H9 (cell line): ENCODE measurements at regions not wholly inside any gene's neighbourhood (a gene's known extent, or its start where the extent isn't known, plus 50 kb on each side); places are given as distances from the start of the nearest gene placed in this dataset.

Source experiments
- DNase-seq: peaks from one replicate; pipeline ENCODE4 v3.0.0-alpha.2; 2017
- H2AFZ ChIP-seq: one replicate; pipeline ENCODE4 v1.6.1; 2013; ENCODE audit warnings: mild to moderate bottlenecking, low read length, control low read depth, moderate library complexity
- H2AK5ac ChIP-seq: 2 replicates; pipeline ENCODE4 v1.6.1; 2013; ENCODE audit warnings: low read length, control low read depth, mixed read lengths; ENCODE audit not compliant: insufficient read length
- H2BK120ac ChIP-seq: one replicate; pipeline ENCODE4 v1.6.1; 2013; ENCODE audit warnings: low read depth, mild to moderate bottlenecking, low read length, control low read depth, inconsistent platforms; ENCODE audit not compliant: poor library complexity, severe bottlenecking
- H2BK12ac ChIP-seq: 2 replicates; pipeline ENCODE4 v1.6.1; 2013; ENCODE audit warnings: low read length, control low read depth, mixed read lengths, low read depth; ENCODE audit not compliant: insufficient read length
- H2BK15ac ChIP-seq: 2 replicates; pipeline ENCODE4 v1.6.1; 2013; ENCODE audit warnings: low read depth, low read length, control low read depth
- H2BK20ac ChIP-seq: one replicate; pipeline ENCODE4 v1.6.1; 2013; ENCODE audit warnings: low read depth, mild to moderate bottlenecking, low read length, control low read depth, inconsistent platforms; ENCODE audit not compliant: poor library complexity, severe bottlenecking
- H2BK5ac ChIP-seq: 2 replicates; pipeline ENCODE4 v1.6.1; 2013; ENCODE audit warnings: low read length, control low read depth, mixed read lengths; ENCODE audit not compliant: insufficient read length
- H3K14ac ChIP-seq: 2 replicates; pipeline ENCODE4 v1.6.1; 2013; ENCODE audit warnings: low read length, control low read depth; ENCODE audit not compliant: insufficient read depth
- H3K18ac ChIP-seq: 2 replicates; pipeline ENCODE4 v1.6.1; 2013; ENCODE audit warnings: low read depth, mild to moderate bottlenecking, mixed read lengths, low read length, control low read depth; ENCODE audit not compliant: insufficient read length
- H3K23ac ChIP-seq: 2 replicates; pipeline ENCODE4 v1.6.1; 2013; ENCODE audit warnings: low read length, control low read depth, mixed read lengths, low read depth; ENCODE audit not compliant: insufficient read length
- H3K23me2 ChIP-seq: 2 replicates; pipeline ENCODE4 v1.6.1; 2013; ENCODE audit warnings: low read depth, mild to moderate bottlenecking, mixed read lengths, low read length, control low read depth; ENCODE audit not compliant: insufficient read length, poor library complexity, severe bottlenecking
- H3K27ac ChIP-seq: 2 replicates; pipeline ENCODE4 v1.5.1; 2013; ENCODE audit warnings: low read length, control low read depth, mixed read lengths, low read depth; ENCODE audit not compliant: insufficient read length
- H3K27me3 ChIP-seq: 2 replicates; pipeline ENCODE4 v1.6.1; 2013; ENCODE audit warnings: low read length, control low read depth, inconsistent platforms; ENCODE audit not compliant: insufficient read depth
- H3K4ac ChIP-seq: 2 replicates; pipeline ENCODE4 v1.6.1; 2013; ENCODE audit warnings: low read depth, mild to moderate bottlenecking, control low read depth, inconsistent platforms, low read length, moderate library complexity
- H3K4me1 ChIP-seq: 2 replicates; pipeline ENCODE4 v1.6.1; 2013; ENCODE audit warnings: low read length, control low read depth, inconsistent platforms; ENCODE audit not compliant: insufficient read depth
- H3K4me2 ChIP-seq: 2 replicates; pipeline ENCODE4 v1.6.1; 2013; ENCODE audit warnings: low read length, control low read depth, mixed read lengths; ENCODE audit not compliant: insufficient read length, insufficient read depth
- H3K56ac ChIP-seq: 2 replicates; pipeline ENCODE4 v1.6.1; 2013; ENCODE audit warnings: low read depth, mild to moderate bottlenecking, mixed read lengths, low read length, control low read depth; ENCODE audit not compliant: insufficient read length
- H3K79me1 ChIP-seq: 2 replicates; pipeline ENCODE4 v1.6.1; 2013; ENCODE audit warnings: low read depth, mild to moderate bottlenecking, moderate library complexity, low read length, control low read depth, inconsistent platforms; ENCODE audit not compliant: insufficient read depth, poor library complexity, severe bottlenecking
- H3K79me2 ChIP-seq: 2 replicates; pipeline ENCODE4 v1.6.1; 2013; ENCODE audit warnings: low read length, control low read depth, inconsistent platforms; ENCODE audit not compliant: insufficient read depth
- H3K9ac ChIP-seq: 2 replicates; pipeline ENCODE4 v1.6.1; 2013; ENCODE audit warnings: low read length, control low read depth, mixed read lengths; ENCODE audit not compliant: insufficient read length; ENCODE audit errors: extremely low read depth
- H3K9me3 ChIP-seq: one replicate; pipeline ENCODE4 v1.6.1; 2013; ENCODE audit warnings: low read depth, low read length, inconsistent platforms; ENCODE audit not compliant: control insufficient read depth
- H3T11ph ChIP-seq: one replicate; pipeline ENCODE4 v1.6.1; 2013; ENCODE audit warnings: mild to moderate bottlenecking, low read length, control low read depth, inconsistent platforms
- H4K20me1 ChIP-seq: one replicate; pipeline ENCODE4 v1.6.1; 2013; ENCODE audit not compliant: control insufficient read depth, insufficient read length, insufficient read depth
- H4K5ac ChIP-seq: 2 replicates; pipeline ENCODE4 v1.6.1; 2013; ENCODE audit warnings: low read depth, mild to moderate bottlenecking, mixed read lengths, low read length, control low read depth; ENCODE audit not compliant: insufficient read length
- H4K8ac ChIP-seq: replicated peaks from 2 replicates; pipeline ENCODE4 v1.6.1; 2013; ENCODE audit warnings: low read length, control low read depth, mixed read lengths, low read depth; ENCODE audit not compliant: insufficient read length
- H4K91ac ChIP-seq: 2 replicates; pipeline ENCODE4 v1.6.1; 2013; ENCODE audit warnings: low read depth, mild to moderate bottlenecking, moderate library complexity, mixed read lengths, low read length, control low read depth; ENCODE audit not compliant: insufficient read length
- H3K27ac Mint-ChIP-seq, 3 experiments: 2 replicates in 2 of 3; 3 replicates in 1 of 3; pipeline ENCODE4 v1.8.0; 2020 to 2021; ENCODE audit warnings: mixed read lengths in 3 of 3, mild to moderate bottlenecking in 1 of 3, moderate library complexity in 1 of 3
- H3K27me3 Mint-ChIP-seq: 2 replicates; pipeline ENCODE4 v1.8.0; 2021; ENCODE audit warnings: low read depth, mild to moderate bottlenecking, moderate library complexity, mixed read lengths
- H3K36me3 Mint-ChIP-seq, 3 experiments: 2 replicates in 2 of 3; 3 replicates in 1 of 3; pipeline ENCODE4 v1.8.0; 2020 to 2021; ENCODE audit warnings: low read depth in 3 of 3, mixed read lengths in 3 of 3; ENCODE audit not compliant: insufficient read depth in 1 of 3
- H3K4me1 Mint-ChIP-seq, 2 experiments: 2 replicates each; pipeline ENCODE4 v1.8.0; 2020; ENCODE audit warnings: mixed read lengths in 2 of 2
- H3K4me3 Mint-ChIP-seq, 2 experiments: 2 replicates in 1 of 2; 3 replicates in 1 of 2; pipeline ENCODE4 v1.8.0; 2020 to 2021; ENCODE audit warnings: mild to moderate bottlenecking in 2 of 2, mixed read lengths in 2 of 2, moderate library complexity in 1 of 2
- H3K9me3 Mint-ChIP-seq, 2 experiments: 2 replicates in 1 of 2; 3 replicates in 1 of 2; pipeline ENCODE4 v1.8.0; 2020; ENCODE audit warnings: mild to moderate bottlenecking in 2 of 2, mixed read lengths in 2 of 2, moderate library complexity in 1 of 2
- CTCF ChIP-seq: fragments of 200-600 bp; sonication (generic); conservative IDR thresholded peaks from 3 replicates; pipeline ENCODE4 v1.8.0; 2021; ENCODE audit warnings: antibody characterized with exemption, mild to moderate bottlenecking
- WGBS: extraction: QIAGEN DNeasy Blood & Tissue Kit; methylation state at CpG from one replicate; pipeline ENCODE4 v1.1.7; 2013; ENCODE audit warnings: missing lambda C conversion rate, low lambda C conversion rate, mixed read lengths; ENCODE audit not compliant: insufficient read length; ENCODE audit errors: extremely low coverage; 5-methylcytosine and 5-hydroxymethylcytosine counted together

- Histone ChIP-seq H3K23ac (no peak overlapping the region), H2BK20ac (no peak overlapping the region), H4K5ac (no peak overlapping the region), H3K18ac (no peak overlapping the region), H3K9me3 (no peaks in the 10 kb centered on the region), H4K20me1 (no peaks in the 10 kb centered on the region), H3K27me3 (no peaks in the 10 kb centered on the region), H2BK5ac (no peak overlapping the region), H2BK15ac (no peak overlapping the region), H3K23me2 (no peaks in the 10 kb centered on the region), H4K8ac (no peak overlapping the region), H3T11ph (no peak overlapping the region), H2BK120ac (no peak overlapping the region), H3K56ac (no peak overlapping the region), H3K4ac (no peak overlapping the region), H4K91ac (no peak overlapping the region), H3K27ac (no peak overlapping the region), H3K4me1 (no peaks in the 10 kb centered on the region), H3K79me2 (no peaks in the 10 kb centered on the region), H2AK5ac (no peak overlapping the region), H3K9ac (no peak overlapping the region), H2BK12ac (no peak overlapping the region), H3K14ac (no peak overlapping the region), H2AFZ (no peak overlapping the region), H3K4me2 (no peak overlapping the region), H3K79me1 (no peaks in the 10 kb centered on the region)
- no peak overlapping the region for H3K27ac Mint-ChIP-seq
- no peak for TF ChIP-seq CTCF
- peaks cover 0 to 9% of the 10 kb centered on the region in 2 experiments; a peak in 4 of 5 replicates for H3K9me3 Mint-ChIP-seq
- peaks cover 4 to 6% of the 10 kb centered on the region in 2 experiments; a peak in 3 of 4 replicates for H3K4me1 Mint-ChIP-seq
- H3K27me3 Mint-ChIP-seq: no peaks in the 10 kb centered on the region; the same call in 1 of the 2 replicates
- H3K4me3 Mint-ChIP-seq: no peak overlapping the region
- H3K36me3 Mint-ChIP-seq: peaks cover 0 to 4% (median 4%) of the 10 kb centered on the region in 3 experiments; a peak in 3 of 7 replicates
- no CpG with 5 or more reads among the region's 3 CpGs for WGBS
- DNase-seq: no peak
These were observed 186.8 kb upstream of the TMTC1 start for GRCh38 chr12:29970501-29970900.
